Trophoblast cell (in vitro differentiated cells and primary cell): ENCODE measurements at regions not wholly inside any gene's neighbourhood (a gene's known extent, or its start where the extent isn't known, plus 50 kb on each side); places are given as distances from the start of the nearest gene placed in this dataset.
"Not testable (repeated sequence)": the region's sequence is repeated elsewhere in the genome, so short reads cannot be mapped to it uniquely, and the experiment has no call there.

Experiments used
- DNase-seq, 2 donors: peaks; one replicate each; pipeline ENCODE4 v3.0.0-alpha.2; 2016
- H2AFZ ChIP-seq: 2 replicates; pipeline ENCODE4 v1.6.1; 2013; ENCODE audit warnings: low read length, moderate library complexity, mild to moderate bottlenecking; ENCODE audit not compliant: insufficient read depth, poor library complexity
- H2AK5ac ChIP-seq: 2 replicates; pipeline ENCODE4 v1.6.1; 2013; ENCODE audit warnings: mild to moderate bottlenecking, low read length
- H2BK120ac ChIP-seq: 2 replicates; pipeline ENCODE4 v1.6.1; 2013; ENCODE audit warnings: low read length, mild to moderate bottlenecking, moderate library complexity; ENCODE audit not compliant: insufficient read depth, poor library complexity
- H2BK12ac ChIP-seq: 2 replicates; pipeline ENCODE4 v1.6.1; 2013; ENCODE audit warnings: mild to moderate bottlenecking, low read length, moderate library complexity
- H2BK5ac ChIP-seq: 2 replicates; pipeline ENCODE4 v1.6.1; 2013; ENCODE audit warnings: low read length, low read depth, moderate library complexity, mild to moderate bottlenecking; ENCODE audit not compliant: poor library complexity
- H3K14ac ChIP-seq: 2 replicates; pipeline ENCODE4 v1.6.1; 2013; ENCODE audit warnings: mild to moderate bottlenecking, low read length
- H3K18ac ChIP-seq: 2 replicates; pipeline ENCODE4 v1.6.1; 2013; ENCODE audit warnings: mild to moderate bottlenecking, low read length
- H3K23ac ChIP-seq: 2 replicates; pipeline ENCODE4 v1.6.1; 2013; ENCODE audit warnings: low read length
- H3K27ac ChIP-seq: 2 replicates; pipeline ENCODE4 v1.5.1; 2013; ENCODE audit warnings: low read depth, mild to moderate bottlenecking, inconsistent platforms, low read length, moderate library complexity
- H3K27me3 ChIP-seq: 2 replicates; pipeline ENCODE4 v1.6.1; 2013; ENCODE audit warnings: inconsistent platforms, mild to moderate bottlenecking, low read length, moderate library complexity; ENCODE audit not compliant: insufficient read depth
- H3K36me3 ChIP-seq, 2 experiments: 1 replicate in 1 of 2; 2 replicates in 1 of 2; pipeline ENCODE4 v1.6.1; 2013; ENCODE audit warnings: low read length in 2 of 2, mild to moderate bottlenecking in 2 of 2, moderate library complexity in 1 of 2; ENCODE audit not compliant: insufficient read depth in 2 of 2, control insufficient read depth in 1 of 2
- H3K4ac ChIP-seq: 2 replicates; pipeline ENCODE4 v1.6.1; 2013; ENCODE audit warnings: low read depth, mild to moderate bottlenecking, low read length, moderate library complexity
- H3K4me1 ChIP-seq, 2 experiments: 1 replicate in 1 of 2; 2 replicates in 1 of 2; pipeline ENCODE4 v1.6.1; 2013; ENCODE audit warnings: low read length in 2 of 2, mild to moderate bottlenecking in 2 of 2, moderate library complexity in 1 of 2; ENCODE audit not compliant: insufficient read depth in 2 of 2, control insufficient read depth in 1 of 2
- H3K4me2 ChIP-seq: 2 replicates; pipeline ENCODE4 v1.6.1; 2013; ENCODE audit warnings: inconsistent platforms, mild to moderate bottlenecking, low read length, moderate library complexity
- H3K4me3 ChIP-seq: 2 replicates; pipeline ENCODE4 v1.5.1; 2013; ENCODE audit warnings: mild to moderate bottlenecking, low read depth, low read length, inconsistent platforms
- H3K79me1 ChIP-seq: one replicate; pipeline ENCODE4 v1.6.1; 2013; ENCODE audit warnings: low read length
- H3K79me2 ChIP-seq: 2 replicates; pipeline ENCODE4 v1.6.1; 2013; ENCODE audit warnings: low read length, mild to moderate bottlenecking; ENCODE audit not compliant: control insufficient read depth, insufficient read depth, poor library complexity
- H3K9ac ChIP-seq: 2 replicates; pipeline ENCODE4 v1.6.1; 2013; ENCODE audit warnings: mild to moderate bottlenecking, low read length
- H3K9me3 ChIP-seq: 2 replicates; pipeline ENCODE4 v1.6.1; 2013; ENCODE audit warnings: low read depth, mild to moderate bottlenecking, control low read depth, inconsistent platforms, low read length; ENCODE audit not compliant: insufficient read depth
- H4K12ac ChIP-seq: 2 replicates; pipeline ENCODE4 v1.6.1; 2013; ENCODE audit warnings: low read depth, mild to moderate bottlenecking, low read length, moderate library complexity
- H4K8ac ChIP-seq: 2 replicates; pipeline ENCODE4 v1.6.1; 2013; ENCODE audit warnings: low read depth, mild to moderate bottlenecking, low read length, moderate library complexity
- H4K91ac ChIP-seq: one replicate; pipeline ENCODE4 v1.6.1; 2013; ENCODE audit warnings: low read depth, mild to moderate bottlenecking, low read length, moderate library complexity
- WGBS: extraction: QIAGEN DNeasy Blood & Tissue Kit; methylation state at CpG from one replicate; pipeline ENCODE4 v1.1.7; 2013; ENCODE audit warnings: missing lambda C conversion rate; ENCODE audit not compliant: insufficient read length, insufficient coverage; ENCODE audit errors: extremely low coverage; 5-methylcytosine and 5-hydroxymethylcytosine counted together

- not testable (repeated sequence) for H3K9me3 ChIP-seq, H3K79me1 ChIP-seq, H3K4ac ChIP-seq, H2AFZ ChIP-seq, H3K27ac ChIP-seq, H2BK5ac ChIP-seq, H4K8ac ChIP-seq, H3K27me3 ChIP-seq, H3K4me2 ChIP-seq, H3K9ac ChIP-seq, H3K36me3 ChIP-seq, H3K4me1 ChIP-seq, H4K91ac ChIP-seq, H3K18ac ChIP-seq, H3K23ac ChIP-seq, H3K4me3 ChIP-seq, H4K12ac ChIP-seq, H2AK5ac ChIP-seq, H2BK12ac ChIP-seq, H3K79me2 ChIP-seq, H3K14ac ChIP-seq, DNase-seq, H2BK120ac ChIP-seq
- WGBS = no CpG with 5 or more reads among the region's 3 CpGs
Measured at GRCh38 chr7:39786440-39786839, 163.1 kb downstream of the RALA start.

GRCh38 chr7:39791035-39791434, 159.0 kb upstream of the CDK13 start:
- H3K9me3 ChIP-seq, H3K4me1 ChIP-seq, H3K4ac ChIP-seq, H2BK12ac ChIP-seq, H2BK120ac ChIP-seq, H3K27me3 ChIP-seq, H3K27ac ChIP-seq, H4K8ac ChIP-seq, H3K4me3 ChIP-seq, H3K14ac ChIP-seq, H3K23ac ChIP-seq, H2AK5ac ChIP-seq, H4K91ac ChIP-seq, H3K79me1 ChIP-seq, H2BK5ac ChIP-seq, H4K12ac ChIP-seq, H3K36me3 ChIP-seq, H3K18ac ChIP-seq, H3K9ac ChIP-seq, H2AFZ ChIP-seq, H3K79me2 ChIP-seq, H3K4me2 ChIP-seq: not testable (repeated sequence)
- no CpG with 5 or more reads among the region's 4 CpGs for WGBS
- DNase-seq = peak in 1 of 2 donors; percentile 7

- not testable (repeated sequence) for H4K91ac ChIP-seq, H3K4me1 ChIP-seq, H4K8ac ChIP-seq, H3K18ac ChIP-seq, H2BK120ac ChIP-seq, H3K4me2 ChIP-seq, H3K79me1 ChIP-seq, H2AFZ ChIP-seq, H2BK12ac ChIP-seq, DNase-seq, H3K79me2 ChIP-seq, H3K27ac ChIP-seq, H4K12ac ChIP-seq, H3K27me3 ChIP-seq, H3K23ac ChIP-seq, H3K4ac ChIP-seq, H3K36me3 ChIP-seq, H3K9ac ChIP-seq, H3K9me3 ChIP-seq, H3K14ac ChIP-seq, H2BK5ac ChIP-seq, H3K4me3 ChIP-seq, H2AK5ac ChIP-seq
- no CpG with 5 or more reads among the region's 16 CpGs for WGBS
Measured at GRCh38 chr7:39791911-39792310, 158.1 kb upstream of the CDK13 start.

- H2BK120ac ChIP-seq, H4K12ac ChIP-seq, H3K14ac ChIP-seq, DNase-seq, H2AFZ ChIP-seq, H4K8ac ChIP-seq, H3K4ac ChIP-seq, H3K79me1 ChIP-seq, H3K27me3 ChIP-seq, H3K79me2 ChIP-seq, H3K18ac ChIP-seq, H4K91ac ChIP-seq, H3K9ac ChIP-seq, H3K36me3 ChIP-seq, H2BK5ac ChIP-seq, H3K4me1 ChIP-seq, H3K9me3 ChIP-seq, H3K4me2 ChIP-seq, H2AK5ac ChIP-seq, H3K4me3 ChIP-seq, H2BK12ac ChIP-seq, H3K23ac ChIP-seq, H3K27ac ChIP-seq: not testable (repeated sequence)
- no CpG with 5 or more reads among the region's 22 CpGs for WGBS
Measured at GRCh38 chr7:39793026-39793425, 157.0 kb upstream of the CDK13 start.
